Fibroblast of lung (primary cell): ENCODE measurements at regions not wholly inside any gene's neighbourhood (a gene's known extent, or its start where the extent isn't known, plus 50 kb on each side); places are given as distances from the start of the nearest gene placed in this dataset.

ENCODE experiments used
- DNase-seq, 2 donors: peaks; one replicate each; pipeline versions ENCODE4 v3.0.0 to v3.0.0-alpha.2; 2010; ENCODE audit warnings: low read depth in 2 of 2
- H2AFZ ChIP-seq: 2 replicates; pipeline ENCODE4 v1.5.1; 2012; ENCODE audit warnings: low read length, control low read depth, inconsistent platforms
- H3K27ac ChIP-seq: 2 replicates; pipeline ENCODE4 v1.5.1; 2011; ENCODE audit warnings: low read length, control low read depth; ENCODE audit not compliant: insufficient read depth
- H3K27me3 ChIP-seq: 2 replicates; pipeline ENCODE4 v1.5.1; 2011; ENCODE audit warnings: mild to moderate bottlenecking, low read length; ENCODE audit not compliant: control insufficient read depth, insufficient read depth
- H3K36me3 ChIP-seq: 2 replicates; pipeline ENCODE4 v1.5.1; 2011; ENCODE audit warnings: low read length; ENCODE audit not compliant: control insufficient read depth, insufficient read depth
- H3K4me1 ChIP-seq: 2 replicates; pipeline ENCODE4 v1.5.1; 2011; ENCODE audit warnings: low read length; ENCODE audit not compliant: control insufficient read depth, insufficient read depth; ENCODE audit errors: extremely low read depth
- H3K4me2 ChIP-seq: 2 replicates; pipeline ENCODE4 v1.5.1; 2011; ENCODE audit warnings: low read length, control low read depth; ENCODE audit not compliant: insufficient read depth; ENCODE audit errors: extremely low read depth
- H3K4me3 ChIP-seq, 4 experiments: fragments of 200-600 bp in 1 of 4; sonication (generic) in 1 of 4; replicated peaks in 1 of 4; 2 replicates each; pipeline ENCODE4 v1.5.1; 2011 to 2016; ENCODE audit warnings: low read length in 4 of 4, low read depth in 3 of 4, mild to moderate bottlenecking in 3 of 4, control low read depth in 2 of 4, inconsistent platforms in 1 of 4, mixed read lengths in 1 of 4; ENCODE audit not compliant: insufficient read depth in 1 of 4; ENCODE audit errors: control extremely low read depth in 1 of 4
- H3K79me2 ChIP-seq: 2 replicates; pipeline ENCODE4 v1.5.1; 2012; ENCODE audit warnings: mild to moderate bottlenecking, low read length, inconsistent platforms; ENCODE audit not compliant: control insufficient read depth, insufficient read depth
- H3K9ac ChIP-seq: 2 replicates; pipeline ENCODE4 v1.5.1; 2011; ENCODE audit warnings: mild to moderate bottlenecking, low read length, control low read depth; ENCODE audit not compliant: insufficient read depth
- H3K9me3 ChIP-seq: 2 replicates; pipeline ENCODE4 v1.5.1; 2012; ENCODE audit warnings: low read depth, low read length; ENCODE audit not compliant: control insufficient read depth, insufficient read depth
- H4K20me1 ChIP-seq: 2 replicates; pipeline ENCODE4 v1.5.1; 2011; ENCODE audit warnings: low read length; ENCODE audit not compliant: control insufficient read depth, insufficient read depth; ENCODE audit errors: extremely low read depth
- CTCF ChIP-seq, 2 donors: IDR thresholded peaks in 1 of 2; conservative IDR thresholded peaks in 1 of 2; 1 replicate in 1 of 2; 2 replicates in 1 of 2; pipeline ENCODE4 v1.5.1; 2011 to 2012; ENCODE audit warnings: low read length in 2 of 2, control low read depth in 1 of 2, inconsistent platforms in 1 of 2, low read depth in 1 of 2, mild to moderate bottlenecking in 1 of 2
- EZH2 ChIP-seq: IDR thresholded peaks from 2 replicates; pipeline ENCODE4 v1.5.1; 2012; ENCODE audit warnings: low read length, control low read depth, mild to moderate bottlenecking; ENCODE audit errors: missing control alignments

- H3K4me3 ChIP-seq = no peak overlapping the region
- H3K27ac ChIP-seq = no peak overlapping the region
- no peak overlapping the region for H2AFZ ChIP-seq
- no peaks in the 10 kb centered on the region for H3K79me2 ChIP-seq
- no peaks in the 10 kb centered on the region for H3K36me3 ChIP-seq
- no peaks in the 10 kb centered on the region for H4K20me1 ChIP-seq
- no peaks in the 10 kb centered on the region for H3K4me1 ChIP-seq
- no peaks in the 10 kb centered on the region for H3K27me3 ChIP-seq
- no peaks in the 10 kb centered on the region for H3K9me3 ChIP-seq
- no peak for DNase-seq
- H3K4me2 ChIP-seq = no peak overlapping the region
- TF ChIP-seq CTCF (conservative IDR thresholded peaks at IDR 0.05 in 1 of 2, IDR thresholded peaks at IDR 0.05 in 1 of 2; ENCODE audit: low read depth in 1 of 2, low read length in 2 of 2) (no peak), EZH2 (no peak)
- no peak overlapping the region for H3K9ac ChIP-seq
Observed at GRCh38 chr12:97038131-97038530, 131.1 kb downstream of the NEDD1 start.

DNA sequence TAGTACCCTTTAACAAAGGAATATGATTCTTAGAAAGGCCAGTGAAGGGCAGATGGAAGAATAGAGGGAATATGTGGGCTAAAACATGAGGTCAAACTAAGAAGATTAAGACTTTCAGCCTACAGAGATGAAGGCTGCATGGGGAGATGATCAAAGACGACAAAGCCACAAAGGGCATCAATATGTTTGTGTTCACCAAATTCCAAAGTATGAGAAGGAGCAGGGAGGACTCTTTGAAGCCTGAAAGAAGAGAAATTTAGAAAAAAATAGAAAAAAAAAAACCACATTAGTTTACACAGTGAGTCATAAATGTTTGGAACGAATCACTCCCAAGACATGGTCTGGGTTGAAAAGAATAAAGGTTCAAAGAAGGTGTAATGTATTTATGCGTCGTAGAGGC lies 131.8 kb downstream of the NEDD1 start:
- Histone ChIP-seq H3K4me1 (no peaks in the 10 kb centered on the region), H2AFZ (no peak overlapping the region), H3K36me3 (no peaks in the 10 kb centered on the region), H4K20me1 (no peaks in the 10 kb centered on the region), H3K4me3 (no peak overlapping the region), H3K4me2 (no peak overlapping the region), H3K27me3 (no peaks in the 10 kb centered on the region), H3K79me2 (no peaks in the 10 kb centered on the region), H3K9me3 (no peaks in the 10 kb centered on the region), H3K27ac (no peak overlapping the region), H3K9ac (no peak overlapping the region)
- DNase-seq = peak in 1 of 2 donors; percentile 68
- TF ChIP-seq CTCF (conservative IDR thresholded peaks at IDR 0.05 in 1 of 2, IDR thresholded peaks at IDR 0.05 in 1 of 2; ENCODE audit: low read depth in 1 of 2, low read length in 2 of 2) (no peak), EZH2 (no peak)

GRCh38 chr12:97046901-97047300 lies 139.8 kb downstream of the NEDD1 start:
- H2AFZ ChIP-seq = no peak overlapping the region
- H3K4me3 ChIP-seq = no peak overlapping the region
- no peak overlapping the region for H3K27ac ChIP-seq
- no peaks in the 10 kb centered on the region for H4K20me1 ChIP-seq
- no peaks in the 10 kb centered on the region for H3K79me2 ChIP-seq
- no peak overlapping the region for H3K9ac ChIP-seq
- H3K4me2 ChIP-seq = no peak overlapping the region
- no peak for DNase-seq
- TF ChIP-seq EZH2 = no peak
- no peak for TF ChIP-seq CTCF (conservative IDR thresholded peaks at IDR 0.05 in 1 of 2, IDR thresholded peaks at IDR 0.05 in 1 of 2; ENCODE audit: low read depth in 1 of 2, low read length in 2 of 2)
- H3K4me1 ChIP-seq = no peaks in the 10 kb centered on the region
- H3K27me3 ChIP-seq = no peaks in the 10 kb centered on the region
- H3K36me3 ChIP-seq = no peaks in the 10 kb centered on the region
- no peaks in the 10 kb centered on the region for H3K9me3 ChIP-seq
